HepG2 (cell line): ENCODE measurements at regions not wholly inside any gene's neighbourhood (a gene's known extent, or its start where the extent isn't known, plus 50 kb on each side); places are given as distances from the start of the nearest gene placed in this dataset.
A peak's percentile ranks its signal among the peaks of the same experiment; 100 is the strongest.

Source experiments
- EEA1 ChIP-seq: sonication (generic); formaldehyde crosslinking; IDR thresholded peaks from 2 replicates; pipeline ENCODE4 v1.5.1; 2020; ENCODE audit warnings: mild to moderate bottlenecking, missing genetic modification reagents, borderline replicate concordance
- EED ChIP-seq: sonication (generic); formaldehyde crosslinking; IDR thresholded peaks from 2 replicates; pipeline ENCODE4 v1.5.0; 2020; ENCODE audit warnings: mild to moderate bottlenecking, missing genetic modification reagents
- ERF ChIP-seq: IDR thresholded peaks from 2 replicates; pipeline ENCODE4 v1.6.1; 2018; ENCODE audit warnings: missing biosample characterization, missing genetic modification reagents
- FOXK1 ChIP-seq: sonication (generic); formaldehyde crosslinking; IDR thresholded peaks from 2 replicates; pipeline ENCODE4 v1.4.0; 2020; ENCODE audit warnings: low read depth, missing genetic modification reagents, borderline replicate concordance
- GATA4 ChIP-seq: sonication (generic); IDR thresholded peaks from 2 replicates; pipeline ENCODE4 v1.6.1; 2016; ENCODE audit warnings: antibody characterized with exemption, low read depth, borderline replicate concordance
- HMGA1 ChIP-seq: sonication (generic); formaldehyde crosslinking; conservative IDR thresholded peaks from 2 replicates; pipeline ENCODE4 v1.4.0; 2020; ENCODE audit warnings: missing genetic modification reagents
- MAFF ChIP-seq: IDR thresholded peaks from 2 replicates; pipeline ENCODE4 v1.6.1; 2011; ENCODE audit warnings: low read depth, low read length, improper control_type of control experiment
- MED8 ChIP-seq: sonication (generic); formaldehyde crosslinking; IDR thresholded peaks from 2 replicates; pipeline ENCODE4 v1.8.1; 2023; ENCODE audit warnings: mild to moderate bottlenecking, missing genetic modification reagents; ENCODE audit not compliant: insufficient replicate concordance
- PATZ1 ChIP-seq: sonication (generic); formaldehyde crosslinking; IDR thresholded peaks from 2 replicates; pipeline ENCODE4 v1.4.0; 2020; ENCODE audit warnings: missing genetic modification reagents
- PLRG1 ChIP-seq: fragments of 450-650 bp; conservative IDR thresholded peaks from 2 replicates; pipeline ENCODE4 v1.6.1; 2016
- POLR2G ChIP-seq: fragments of 200-400 bp; formaldehyde crosslinking; IDR thresholded peaks from 2 replicates; pipeline ENCODE4 v1.6.1; 2018; ENCODE audit warnings: mild to moderate bottlenecking, low read depth, low read length, moderate library complexity
- PRDM10 ChIP-seq: sonication (generic); formaldehyde crosslinking; IDR thresholded peaks from 2 replicates; pipeline ENCODE4 v1.4.0; 2020; ENCODE audit warnings: low read depth, missing genetic modification reagents
- RFX1 ChIP-seq: fragments of 450-650 bp; IDR thresholded peaks from 2 replicates; pipeline ENCODE4 v1.6.1; 2017
- SRY ChIP-seq: sonication (generic); formaldehyde crosslinking; IDR thresholded peaks from 2 replicates; pipeline ENCODE4 v1.8.0; 2022; ENCODE audit warnings: mild to moderate bottlenecking, missing genetic modification reagents
- U2AF1 ChIP-seq: fragments of 200-400 bp; formaldehyde crosslinking; optimal IDR thresholded peaks from 2 replicates; pipeline ENCODE3; 2017; ENCODE audit warnings: mild to moderate bottlenecking, low read depth, low read length
- ZBTB8A ChIP-seq: sonication (generic); formaldehyde crosslinking; IDR thresholded peaks from 2 replicates; pipeline ENCODE4 v1.4.0; 2020; ENCODE audit warnings: mild to moderate bottlenecking, low read depth, missing genetic modification reagents, borderline replicate concordance
- ZMYM2 ChIP-seq: sonication (generic); formaldehyde crosslinking; IDR thresholded peaks from 2 replicates; pipeline ENCODE4 v1.8.0; 2022; ENCODE audit warnings: mild to moderate bottlenecking, missing genetic modification reagents
- ZNF136 ChIP-seq: sonication (generic); formaldehyde crosslinking; IDR thresholded peaks from 2 replicates; pipeline ENCODE4 v1.8.1; 2022; ENCODE audit warnings: low read depth, mild to moderate bottlenecking, moderate library complexity, missing genetic modification reagents
- ZNF350 ChIP-seq: sonication (generic); formaldehyde crosslinking; IDR thresholded peaks from 2 replicates; pipeline ENCODE4 v1.4.0; 2020; ENCODE audit warnings: mild to moderate bottlenecking, low read depth, missing genetic modification reagents, borderline replicate concordance
- ZNF552 ChIP-seq: sonication (generic); formaldehyde crosslinking; IDR thresholded peaks from 2 replicates; pipeline ENCODE4 v1.9.0; 2022; ENCODE audit warnings: missing genetic modification reagents, mild to moderate bottlenecking, borderline replicate concordance
- ZNF619 ChIP-seq: sonication (generic); formaldehyde crosslinking; IDR thresholded peaks from 2 replicates; pipeline ENCODE4 v1.4.0; 2020; ENCODE audit warnings: mild to moderate bottlenecking, missing genetic modification reagents
- ZNF629 ChIP-seq: sonication (generic); formaldehyde crosslinking; conservative IDR thresholded peaks from 2 replicates; pipeline ENCODE4 v1.5.0; 2020; ENCODE audit warnings: missing genetic modification reagents
- TF ChIP-seq, protein P1 (sequence below): IDR thresholded peaks from 2 replicates; pipeline ENCODE4 v1.6.1; 2012; ENCODE audit warnings: inconsistent platforms
- TF ChIP-seq, protein P2 (sequence below): sonication (generic); formaldehyde crosslinking; IDR thresholded peaks from 2 replicates; pipeline ENCODE4 v1.5.1; 2020; ENCODE audit warnings: missing genetic modification reagents, mild to moderate bottlenecking, borderline replicate concordance

GRCh38 chr19:56900573-56901097 lies 60.1 kb upstream of the PEG3 start (continued):
- no peak; the same call in 1 of the 2 replicates for TF ChIP-seq SRY
- TF ChIP-seq ZNF619 (CRISPR knock-in tag), result peak; percentile 88; the same call in 1 of the 2 replicates
- TF ChIP-seq PATZ1 (CRISPR knock-in tag), result peak; percentile 71
- peak; percentile 81 for TF ChIP-seq PRDM10 (CRISPR knock-in tag)
- TF ChIP-seq, protein P1, sequence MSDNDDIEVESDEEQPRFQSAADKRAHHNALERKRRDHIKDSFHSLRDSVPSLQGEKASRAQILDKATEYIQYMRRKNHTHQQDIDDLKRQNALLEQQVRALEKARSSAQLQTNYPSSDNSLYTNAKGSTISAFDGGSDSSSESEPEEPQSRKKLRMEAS, result peak; percentile 96
- TF ChIP-seq ERF (CRISPR knock-in tag), result peak; percentile 97
- no peak for TF ChIP-seq EED (CRISPR knock-in tag)
- TF ChIP-seq EEA1, result no peak; the same call in 1 of the 2 replicates
- peak; percentile 57; the same call in 1 of the 2 replicates for TF ChIP-seq ZNF136 (CRISPR knock-in tag)
- TF ChIP-seq, protein P2, sequence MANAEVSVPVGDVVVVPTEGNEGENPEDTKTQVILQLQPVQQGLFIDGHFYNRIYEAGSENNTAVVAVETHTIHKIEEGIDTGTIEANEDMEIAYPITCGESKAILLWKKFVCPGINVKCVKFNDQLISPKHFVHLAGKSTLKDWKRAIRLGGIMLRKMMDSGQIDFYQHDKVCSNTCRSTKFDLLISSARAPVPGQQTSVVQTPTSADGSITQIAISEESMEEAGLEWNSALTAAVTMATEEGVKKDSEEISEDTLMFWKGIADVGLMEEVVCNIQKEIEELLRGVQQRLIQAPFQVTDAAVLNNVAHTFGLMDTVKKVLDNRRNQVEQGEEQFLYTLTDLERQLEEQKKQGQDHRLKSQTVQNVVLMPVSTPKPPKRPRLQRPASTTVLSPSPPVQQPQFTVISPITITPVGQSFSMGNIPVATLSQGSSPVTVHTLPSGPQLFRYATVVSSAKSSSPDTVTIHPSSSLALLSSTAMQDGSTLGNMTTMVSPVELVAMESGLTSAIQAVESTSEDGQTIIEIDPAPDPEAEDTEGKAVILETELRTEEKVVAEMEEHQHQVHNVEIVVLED (CRISPR knock-in tag), result peak; percentile 56; the same call in 1 of the 2 replicates
- TF ChIP-seq RFX1, result peak; percentile 88
- peak; percentile 94 for TF ChIP-seq ZNF350
- TF ChIP-seq MED8 (CRISPR knock-in tag), result peak; percentile 98
- no peak for TF ChIP-seq HMGA1 (CRISPR knock-in tag)
- TF ChIP-seq U2AF1, result peak; percentile 62
- TF ChIP-seq FOXK1 (CRISPR knock-in tag), result peak; percentile 92; the same call in 1 of the 2 replicates
- TF ChIP-seq ZMYM2, result no peak
- TF ChIP-seq PLRG1, result no peak
- peak; percentile 42 for TF ChIP-seq ZNF629 (CRISPR knock-in tag)
- TF ChIP-seq POLR2G, result peak; percentile 91
- no peak for TF ChIP-seq ZNF552 (CRISPR knock-in tag)
- peak; percentile 96 for TF ChIP-seq GATA4
- TF ChIP-seq MAFF, result no peak
- no peak; the same call in 1 of the 2 replicates for TF ChIP-seq ZBTB8A
